Endothelial cell of umbilical vein (primary cell): ENCODE measurements at regions not wholly inside any gene's neighbourhood (a gene's known extent, or its start where the extent isn't known, plus 50 kb on each side); places are given as distances from the start of the nearest gene placed in this dataset.

Experiments
- CTCF ChIP-seq, 2 donors: IDR thresholded peaks; 1 replicate in 1 of 2; 2 replicates in 1 of 2; pipeline ENCODE4 v1.5.1; 2011; ENCODE audit warnings: low read length in 2 of 2, mild to moderate bottlenecking in 2 of 2, moderate library complexity in 2 of 2, control low read depth in 1 of 2, inconsistent platforms in 1 of 2, low read depth in 1 of 2; ENCODE audit not compliant: insufficient read depth in 1 of 2; ENCODE audit errors: extremely low read depth in 1 of 2
- EZH2 ChIP-seq: IDR thresholded peaks from 2 replicates; pipeline ENCODE4 v1.6.1; 2012; ENCODE audit warnings: borderline replicate concordance, low read depth, mild to moderate bottlenecking, moderate library complexity, low read length, inconsistent platforms; ENCODE audit not compliant: severe bottlenecking
- FOS ChIP-seq: IDR thresholded peaks from 2 replicates; pipeline ENCODE4 v1.6.1; 2011; ENCODE audit warnings: mild to moderate bottlenecking, low read length, moderate library complexity, borderline replicate concordance; ENCODE audit not compliant: insufficient read depth
- GATA2 ChIP-seq: IDR thresholded peaks from 2 replicates; pipeline ENCODE4 v1.7.0; 2011; ENCODE audit warnings: low read depth, mild to moderate bottlenecking, moderate library complexity, mixed read lengths, low read length; ENCODE audit not compliant: insufficient read length, insufficient read depth
- POLR2A ChIP-seq: IDR thresholded peaks from 2 replicates; pipeline ENCODE4 v1.6.1; 2012; ENCODE audit warnings: low read depth, mild to moderate bottlenecking, control low read depth, low read length

GRCh38 chr10:63684257-63684936, 163.2 kb downstream of the REEP3 start:
- no peak for TF ChIP-seq GATA2
- no peak for TF ChIP-seq CTCF (IDR thresholded peaks at IDR 0.05; ENCODE audit: extremely low read depth in 1 of 2, insufficient read depth in 1 of 2, low read depth in 1 of 2, low read length in 2 of 2)
- no peak for TF ChIP-seq EZH2
- TF ChIP-seq POLR2A: no peak
- TF ChIP-seq FOS: no peak
